ENCODE measurements at regions not wholly inside any gene's neighbourhood (a gene's known extent, or its start where the extent isn't known, plus 50 kb on each side); places are given as distances from the start of the nearest gene placed in this dataset.

DNA sequence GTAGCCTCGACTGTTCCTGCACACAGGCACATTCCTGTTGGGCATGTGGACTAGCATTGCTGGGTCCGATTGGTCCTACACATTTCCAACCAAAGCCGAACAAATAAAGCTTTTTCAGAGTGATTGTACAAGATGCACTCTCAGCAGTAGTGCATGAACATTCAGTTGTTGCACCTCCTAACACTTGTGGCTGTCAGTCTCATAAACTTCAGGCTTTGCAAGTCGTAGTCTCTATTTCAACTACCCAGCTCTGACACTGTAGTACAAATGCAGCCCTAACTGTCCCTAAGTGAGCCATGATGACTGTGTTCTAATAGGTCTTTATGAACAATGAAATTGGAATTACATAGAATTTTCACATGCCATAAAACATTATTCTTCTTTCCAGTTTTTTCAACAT lies 281.7 kb upstream of the ATP10A start:
- no peak for DNase-seq (ENCODE audit: extremely low spot score)
- CTCF ChIA-PET, result no interaction called here
- TF ChIP-seq, protein P1, sequence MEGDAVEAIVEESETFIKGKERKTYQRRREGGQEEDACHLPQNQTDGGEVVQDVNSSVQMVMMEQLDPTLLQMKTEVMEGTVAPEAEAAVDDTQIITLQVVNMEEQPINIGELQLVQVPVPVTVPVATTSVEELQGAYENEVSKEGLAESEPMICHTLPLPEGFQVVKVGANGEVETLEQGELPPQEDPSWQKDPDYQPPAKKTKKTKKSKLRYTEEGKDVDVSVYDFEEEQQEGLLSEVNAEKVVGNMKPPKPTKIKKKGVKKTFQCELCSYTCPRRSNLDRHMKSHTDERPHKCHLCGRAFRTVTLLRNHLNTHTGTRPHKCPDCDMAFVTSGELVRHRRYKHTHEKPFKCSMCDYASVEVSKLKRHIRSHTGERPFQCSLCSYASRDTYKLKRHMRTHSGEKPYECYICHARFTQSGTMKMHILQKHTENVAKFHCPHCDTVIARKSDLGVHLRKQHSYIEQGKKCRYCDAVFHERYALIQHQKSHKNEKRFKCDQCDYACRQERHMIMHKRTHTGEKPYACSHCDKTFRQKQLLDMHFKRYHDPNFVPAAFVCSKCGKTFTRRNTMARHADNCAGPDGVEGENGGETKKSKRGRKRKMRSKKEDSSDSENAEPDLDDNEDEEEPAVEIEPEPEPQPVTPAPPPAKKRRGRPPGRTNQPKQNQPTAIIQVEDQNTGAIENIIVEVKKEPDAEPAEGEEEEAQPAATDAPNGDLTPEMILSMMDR (IDR thresholded peaks at IDR 0.05; ENCODE audit: control extremely low read depth, extremely low read depth, low read depth, missing control alignments), result no peak
- POLR2A ChIA-PET, result no interaction called here

DNA sequence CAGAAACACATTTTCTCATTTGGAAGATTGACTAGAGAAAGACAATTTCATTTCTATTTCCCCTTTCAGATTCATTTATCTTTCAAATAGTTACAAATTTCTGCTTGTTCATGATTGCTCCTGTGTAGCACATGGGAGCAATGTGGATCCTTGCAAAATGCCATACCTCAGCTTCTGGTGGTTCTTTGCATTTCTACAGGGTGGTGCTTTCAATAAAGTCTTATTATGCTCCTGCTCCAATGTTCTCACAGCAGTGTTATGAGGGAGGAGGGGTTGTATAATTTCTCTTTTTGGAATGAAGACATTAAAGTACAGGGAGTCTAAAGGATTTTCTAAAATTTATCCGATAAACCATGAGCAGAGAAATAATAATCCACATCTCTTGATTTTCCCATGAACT lies 280.1 kb upstream of the ATP10A start:
- ChIA-PET CTCF (no interaction called here), POLR2A (no interaction called here)
- no peak for DNase-seq (ENCODE audit: extremely low spot score)

DNA sequence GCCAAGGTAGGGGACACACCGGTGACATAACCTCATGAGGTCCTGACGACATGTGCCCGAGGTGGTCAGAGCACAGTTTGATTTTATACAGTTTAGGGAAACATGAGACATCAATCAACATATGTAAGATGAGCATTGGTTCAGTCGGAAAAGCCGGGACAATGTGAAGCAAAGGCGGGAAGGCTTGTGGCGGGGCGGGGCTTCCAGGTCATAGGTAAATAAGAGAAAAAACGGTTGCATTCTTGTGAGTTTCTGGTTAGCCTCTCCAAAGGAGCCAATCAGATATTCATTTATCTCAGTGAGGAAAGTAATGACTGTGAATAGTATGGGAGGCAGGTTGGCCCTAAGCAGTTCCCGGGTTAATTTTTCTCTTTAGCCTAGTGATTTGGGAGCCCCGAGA lies 271.7 kb upstream of the ATP10A start:
- ChIA-PET CTCF (no interaction called here), POLR2A (no interaction called here)
- DNase-seq (ENCODE audit: extremely low spot score), result no peak
- TF ChIP-seq, protein P1 (IDR thresholded peaks at IDR 0.05; ENCODE audit: control extremely low read depth, extremely low read depth, low read depth, missing control alignments), result no peak

More for the DNA sequence above, 280.1 kb upstream of the ATP10A start:
- TF ChIP-seq, protein P1 (IDR thresholded peaks at IDR 0.05; ENCODE audit: control extremely low read depth, extremely low read depth, low read depth, missing control alignments), result no peak

DNA sequence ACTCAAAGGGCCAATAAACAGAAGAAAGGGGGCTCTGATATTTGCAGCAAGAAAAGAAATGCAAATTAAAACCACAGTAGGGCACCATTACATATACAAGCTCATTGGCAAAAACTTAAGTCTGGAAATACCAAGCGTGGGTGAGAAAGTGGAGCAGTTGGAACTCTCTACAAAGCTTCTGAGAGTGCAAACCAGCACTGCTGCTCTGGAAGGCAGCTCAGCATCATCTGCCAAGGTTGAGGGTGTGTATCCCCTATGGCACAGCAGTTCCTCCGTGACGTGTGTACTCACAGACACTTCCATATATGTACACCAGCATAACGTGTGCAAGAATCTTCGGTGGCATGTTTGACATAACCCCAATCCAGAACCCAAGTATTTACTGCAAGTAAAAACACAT lies 271.0 kb upstream of the ATP10A start:
- TF ChIP-seq, protein P1 (IDR thresholded peaks at IDR 0.05; ENCODE audit: control extremely low read depth, extremely low read depth, low read depth, missing control alignments), result no peak
- DNase-seq (ENCODE audit: extremely low spot score), result no peak
- CTCF ChIA-PET, result no interaction called here
- POLR2A ChIA-PET, result no interaction called here

DNA sequence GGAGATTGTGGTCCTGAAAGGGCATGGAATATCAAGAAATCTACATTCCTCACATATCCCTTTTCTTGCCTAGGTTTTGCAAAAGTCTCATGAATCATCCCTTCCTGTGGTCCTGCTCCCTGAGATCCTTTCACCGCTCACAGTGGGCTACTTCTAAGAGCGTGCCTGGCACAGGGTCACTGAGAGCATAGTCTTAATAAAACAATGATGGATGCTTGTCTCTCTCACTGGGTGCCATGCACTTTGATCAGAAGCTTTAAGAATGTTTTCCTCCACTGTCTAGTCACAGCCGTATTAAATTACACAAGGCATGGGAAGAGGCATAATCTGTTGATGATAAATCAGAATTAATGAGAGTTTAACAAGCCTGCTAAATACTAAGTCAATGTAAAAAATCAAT lies 269.7 kb upstream of the ATP10A start:
- ChIA-PET CTCF (no interaction called here), POLR2A (no interaction called here)
- TF ChIP-seq, protein P1 (IDR thresholded peaks at IDR 0.05; ENCODE audit: control extremely low read depth, extremely low read depth, low read depth, missing control alignments), result no peak
- DNase-seq (ENCODE audit: extremely low spot score), result no peak

DNA sequence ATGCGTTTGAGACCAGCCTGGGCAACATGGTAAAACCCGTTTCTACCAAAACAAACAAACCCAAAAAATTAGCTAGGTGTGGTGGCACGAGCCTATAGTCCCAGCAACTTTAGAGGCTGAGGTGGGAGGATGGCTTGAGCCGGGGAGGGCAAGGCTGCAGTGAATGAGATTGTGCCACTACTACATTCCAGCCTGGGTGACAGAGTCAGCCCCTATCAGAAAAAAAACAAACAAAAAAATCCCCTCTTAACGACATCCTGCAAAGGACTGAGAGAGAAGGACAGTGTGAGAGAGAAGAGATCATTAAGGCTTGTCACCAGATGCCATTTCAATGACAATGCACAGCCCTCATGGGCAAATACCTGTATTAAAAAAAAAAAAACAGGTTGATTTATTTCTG lies 266.7 kb upstream of the ATP10A start:
- POLR2A ChIA-PET, result no interaction called here
- CTCF ChIA-PET, result no interaction called here
- TF ChIP-seq, protein P1 (IDR thresholded peaks at IDR 0.05; ENCODE audit: control extremely low read depth, extremely low read depth, low read depth, missing control alignments), result no peak
- no peak for DNase-seq (ENCODE audit: extremely low spot score)

DNA sequence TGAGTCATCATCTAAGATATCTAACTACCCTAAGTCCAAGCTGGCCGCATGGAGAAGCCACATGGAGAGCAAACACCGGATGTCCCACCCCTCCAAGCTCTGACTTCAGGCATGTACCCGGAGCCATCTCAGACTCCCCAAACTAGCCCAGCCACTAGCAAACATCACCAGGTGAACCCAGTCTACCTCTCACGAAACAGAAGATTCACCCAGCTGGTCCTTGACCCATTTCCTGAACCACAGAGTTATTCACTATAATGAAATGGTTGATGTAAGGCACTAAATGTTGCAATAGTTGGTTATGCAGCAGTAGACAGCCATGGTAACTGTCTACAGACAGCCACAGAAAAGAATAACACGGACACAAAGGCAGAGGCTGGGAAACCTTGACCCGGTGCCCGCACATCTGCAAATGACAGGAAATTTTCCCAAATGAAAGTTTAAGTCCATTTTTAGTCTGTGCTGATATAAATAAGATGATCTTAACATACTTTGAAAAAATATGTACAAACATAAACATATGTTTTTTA lies 265.5 kb upstream of the ATP10A start:
- TF ChIP-seq, protein P1 (IDR thresholded peaks at IDR 0.05; ENCODE audit: control extremely low read depth, extremely low read depth, low read depth, missing control alignments), result no peak
- ChIA-PET POLR2A (no interaction called here), CTCF (interaction anchor here (1.8 kb wide), 1 partner anchor 18 kb away, joined by 4 read pairs; no protein-coding TSS in a partner anchor)
- DNase-seq (ENCODE audit: extremely low spot score), result no peak
